GM21825 (cell line): ENCODE measurements at regions not wholly inside any gene's neighbourhood (a gene's known extent, or its start where the extent isn't known, plus 50 kb on each side); places are given as distances from the start of the nearest gene placed in this dataset.
"Not testable (repeated sequence)": the region's sequence is repeated elsewhere in the genome, so short reads cannot be mapped to it uniquely, and the experiment has no call there.

ENCODE experiments used
- ATAC-seq: cut with Tn5 transposase; IDR thresholded peaks from one replicate; pipeline ENCODE4 v1.9.1; 2021; ENCODE audit warnings: mild to moderate bottlenecking, moderate library complexity; ENCODE audit not compliant: unreplicated experiment

GRCh38 chrX:87078231-87078630, 439.4 kb upstream of the KLHL4 start:
- no peak for ATAC-seq

GRCh38 chrX:87098477-87098876, 419.1 kb upstream of the KLHL4 start:
- ATAC-seq: no peak

- no peak for ATAC-seq
Measured at GRCh38 chrX:87105131-87105530, 412.5 kb upstream of the KLHL4 start.

- ATAC-seq: no peak
Measured at GRCh38 chrX:87110142-87110541, 407.5 kb upstream of the KLHL4 start.

- no peak for ATAC-seq
Measured at GRCh38 chrX:87140800-87141483, 376.7 kb upstream of the KLHL4 start.

GRCh38 chrX:87160435-87161010, 357.1 kb upstream of the KLHL4 start:
- no peak for ATAC-seq

- ATAC-seq: no peak
Measured at GRCh38 chrX:87167841-87168240, 349.8 kb upstream of the KLHL4 start.

GRCh38 chrX:87178009-87178408, 339.6 kb upstream of the KLHL4 start:
- ATAC-seq: not testable (repeated sequence)
